GM23248 (cell line): ENCODE measurements at regions not wholly inside any gene's neighbourhood (a gene's known extent, or its start where the extent isn't known, plus 50 kb on each side); places are given as distances from the start of the nearest gene placed in this dataset.

Source experiments
- EZH2 ChIP-seq: fragments of 200-600 bp; sonication (generic); IDR thresholded peaks from 2 replicates; pipeline ENCODE4 v1.6.1; 2018; ENCODE audit warnings: antibody characterized with exemption, mild to moderate bottlenecking; ENCODE audit not compliant: insufficient read depth, poor library complexity, severe bottlenecking
- EZH2phosphoT487 ChIP-seq: fragments of 200-600 bp; sonication (generic); IDR thresholded peaks from 2 replicates; pipeline ENCODE4 v1.6.1; 2018; ENCODE audit warnings: antibody characterized with exemption, moderate library complexity, mild to moderate bottlenecking, low read depth; ENCODE audit not compliant: insufficient read depth

DNA sequence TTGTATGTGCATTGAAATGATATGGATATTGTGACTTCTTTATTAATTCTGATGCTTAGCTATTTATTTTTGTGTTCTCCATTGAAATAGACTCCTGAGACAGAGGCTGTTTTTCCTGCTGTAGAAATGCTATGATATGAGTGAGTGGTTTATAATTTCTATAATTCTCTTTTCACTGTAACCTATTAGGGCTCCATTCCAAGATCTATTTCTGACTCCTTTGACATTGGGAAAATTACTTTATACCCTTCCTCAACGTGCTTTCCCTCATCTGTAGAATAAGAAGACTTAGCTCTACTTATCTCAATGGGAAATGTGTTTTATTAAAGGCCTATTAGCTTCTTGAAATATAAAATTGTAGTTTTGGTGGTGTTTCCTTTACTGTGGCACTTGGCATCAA is 144.5 kb upstream of the RPRM start:
- TF ChIP-seq EZH2, result no peak
- TF ChIP-seq EZH2phosphoT487, result no peak
